Nephron (organoid): ENCODE measurements at regions not wholly inside any gene's neighbourhood (a gene's known extent, or its start where the extent isn't known, plus 50 kb on each side); places are given as distances from the start of the nearest gene placed in this dataset.

Experiments used
- H3K27ac Mint-ChIP-seq, 3 experiments: 2 replicates each; pipeline ENCODE4 v1.8.0; 2020; ENCODE audit warnings: mixed read lengths in 3 of 3, mild to moderate bottlenecking in 2 of 3, moderate library complexity in 1 of 3
- H3K27me3 Mint-ChIP-seq: 2 replicates; pipeline ENCODE4 v1.8.0; 2021; ENCODE audit warnings: low read depth, mild to moderate bottlenecking, moderate library complexity, mixed read lengths
- H3K36me3 Mint-ChIP-seq: 2 replicates; pipeline ENCODE4 v1.8.0; 2020; ENCODE audit warnings: low read depth, mixed read lengths
- H3K4me1 Mint-ChIP-seq: 2 replicates; pipeline ENCODE4 v1.8.0; 2020; ENCODE audit warnings: mixed read lengths
- H3K4me3 Mint-ChIP-seq, 3 experiments: 2 replicates each; pipeline ENCODE4 v1.8.0; 2020; ENCODE audit warnings: mild to moderate bottlenecking in 3 of 3, mixed read lengths in 3 of 3, moderate library complexity in 2 of 3
- H3K9me3 Mint-ChIP-seq: 2 replicates; pipeline ENCODE4 v1.8.0; 2020; ENCODE audit warnings: mixed read lengths
- TF ChIP-seq, protein P1 (sequence below), 3 experiments: fragments of 200-600 bp; sonication (generic); IDR thresholded peaks; one replicate each; pipeline ENCODE4 v1.5.0; 2021; ENCODE audit warnings: antibody characterized with exemption in 3 of 3; ENCODE audit not compliant: unreplicated experiment in 3 of 3

DNA sequence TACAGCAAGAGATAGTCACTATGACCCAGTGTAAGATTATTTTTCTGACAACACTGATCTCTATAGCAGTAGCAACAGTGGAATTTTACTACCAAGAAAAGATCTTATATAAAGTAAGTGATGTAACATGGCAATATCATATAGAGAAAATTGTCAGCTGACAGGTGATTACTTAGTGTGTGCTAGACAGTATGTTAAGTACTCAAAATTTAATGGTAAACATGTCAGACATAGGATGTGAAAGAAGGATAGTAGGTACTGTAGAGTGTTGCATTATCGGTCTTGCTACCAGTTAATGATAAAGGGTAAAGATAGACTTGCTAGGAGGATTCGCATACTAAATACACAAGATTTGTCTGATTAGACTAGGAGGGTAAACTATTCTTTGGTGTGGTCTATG is 247.4 kb downstream of the CYLC2 start:
- H3K27ac Mint-ChIP-seq, result no peak overlapping the region
- no peaks in the 10 kb centered on the region for H3K36me3 Mint-ChIP-seq
- TF ChIP-seq, protein P1, sequence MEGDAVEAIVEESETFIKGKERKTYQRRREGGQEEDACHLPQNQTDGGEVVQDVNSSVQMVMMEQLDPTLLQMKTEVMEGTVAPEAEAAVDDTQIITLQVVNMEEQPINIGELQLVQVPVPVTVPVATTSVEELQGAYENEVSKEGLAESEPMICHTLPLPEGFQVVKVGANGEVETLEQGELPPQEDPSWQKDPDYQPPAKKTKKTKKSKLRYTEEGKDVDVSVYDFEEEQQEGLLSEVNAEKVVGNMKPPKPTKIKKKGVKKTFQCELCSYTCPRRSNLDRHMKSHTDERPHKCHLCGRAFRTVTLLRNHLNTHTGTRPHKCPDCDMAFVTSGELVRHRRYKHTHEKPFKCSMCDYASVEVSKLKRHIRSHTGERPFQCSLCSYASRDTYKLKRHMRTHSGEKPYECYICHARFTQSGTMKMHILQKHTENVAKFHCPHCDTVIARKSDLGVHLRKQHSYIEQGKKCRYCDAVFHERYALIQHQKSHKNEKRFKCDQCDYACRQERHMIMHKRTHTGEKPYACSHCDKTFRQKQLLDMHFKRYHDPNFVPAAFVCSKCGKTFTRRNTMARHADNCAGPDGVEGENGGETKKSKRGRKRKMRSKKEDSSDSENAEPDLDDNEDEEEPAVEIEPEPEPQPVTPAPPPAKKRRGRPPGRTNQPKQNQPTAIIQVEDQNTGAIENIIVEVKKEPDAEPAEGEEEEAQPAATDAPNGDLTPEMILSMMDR (IDR thresholded peaks at IDR 0.05; ENCODE audit: unreplicated experiment in 3 of 3), result no peak
- no peaks in the 10 kb centered on the region for H3K9me3 Mint-ChIP-seq
- H3K27me3 Mint-ChIP-seq, result no peaks in the 10 kb centered on the region
- H3K4me1 Mint-ChIP-seq, result peaks cover 13% of the 10 kb centered on the region
- H3K4me3 Mint-ChIP-seq, result no peak overlapping the region

DNA sequence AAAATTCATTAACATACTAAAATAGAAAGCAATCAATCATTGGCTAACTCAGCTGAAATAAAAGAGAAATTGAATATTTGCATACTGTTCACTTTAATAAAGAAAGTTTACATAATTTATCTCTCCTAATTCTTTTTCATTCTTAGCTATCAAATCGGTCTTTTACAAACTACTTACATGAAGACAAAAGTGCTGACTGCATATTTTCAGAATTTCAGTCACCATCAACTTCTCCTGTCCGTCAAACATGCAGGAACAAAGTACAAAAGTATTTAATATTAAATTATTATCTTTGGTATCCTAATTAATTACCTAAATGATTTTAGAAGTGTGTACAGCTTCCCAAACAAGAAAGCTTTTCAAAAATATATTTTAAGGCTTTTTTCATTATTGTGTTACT is 248.4 kb downstream of the CYLC2 start:
- no peaks in the 10 kb centered on the region for H3K27me3 Mint-ChIP-seq

DNA sequence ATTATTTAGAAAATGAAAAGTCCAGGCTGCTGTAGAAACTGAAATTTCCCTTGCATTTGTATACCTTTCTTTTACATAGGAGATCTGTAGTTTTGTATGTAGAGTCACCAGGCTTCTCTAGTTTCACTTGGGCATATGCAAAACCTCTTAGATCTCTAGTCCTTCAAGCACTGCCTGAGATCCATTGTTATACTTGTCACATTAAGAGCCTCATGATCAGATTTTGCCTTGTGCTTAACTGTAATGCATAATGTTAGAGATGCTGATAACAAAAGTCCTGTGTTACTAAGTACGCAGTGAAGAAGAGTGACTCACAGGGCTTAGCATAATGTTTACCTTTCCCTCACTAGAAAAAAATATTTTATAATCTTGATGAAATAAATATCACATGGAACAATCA is 250.2 kb downstream of the CYLC2 start:
- no peak overlapping the region for H3K4me3 Mint-ChIP-seq
- H3K9me3 Mint-ChIP-seq, result no peaks in the 10 kb centered on the region
- no peak overlapping the region for H3K27ac Mint-ChIP-seq
- H3K36me3 Mint-ChIP-seq, result no peaks in the 10 kb centered on the region
- H3K4me1 Mint-ChIP-seq, result peaks cover 13% of the 10 kb centered on the region
- TF ChIP-seq, protein P1 (IDR thresholded peaks at IDR 0.05; ENCODE audit: unreplicated experiment in 3 of 3), result no peak
- no peaks in the 10 kb centered on the region for H3K27me3 Mint-ChIP-seq

More for the DNA sequence above, 248.4 kb downstream of the CYLC2 start:
- no peaks in the 10 kb centered on the region for H3K9me3 Mint-ChIP-seq
- no peak overlapping the region for H3K27ac Mint-ChIP-seq
- TF ChIP-seq, protein P1 (IDR thresholded peaks at IDR 0.05; ENCODE audit: unreplicated experiment in 3 of 3), result no peak
- peaks cover 13% of the 10 kb centered on the region for H3K4me1 Mint-ChIP-seq
- no peak overlapping the region for H3K4me3 Mint-ChIP-seq
- no peaks in the 10 kb centered on the region for H3K36me3 Mint-ChIP-seq

DNA sequence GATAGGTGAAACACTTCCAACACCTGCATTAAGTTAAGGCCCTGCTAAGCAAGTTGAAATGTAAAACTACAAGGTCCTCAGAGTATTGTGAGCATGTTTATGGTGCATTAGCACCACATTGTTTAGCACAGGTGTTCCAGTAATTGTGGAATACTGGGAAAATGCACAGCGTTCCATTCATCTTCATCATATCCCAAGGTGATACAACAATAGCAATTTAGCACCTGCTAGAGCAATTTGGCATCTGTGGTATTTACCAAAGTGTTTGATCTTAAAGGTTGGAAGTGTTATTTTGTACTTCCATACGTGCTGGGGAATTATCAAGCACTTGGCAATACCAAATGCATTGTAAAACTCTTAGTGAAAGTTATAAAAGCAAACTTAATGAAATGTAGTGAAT is 266.8 kb downstream of the CYLC2 start:
- Mint-ChIP-seq H3K36me3 (no peaks in the 10 kb centered on the region), H3K4me1 (no peaks in the 10 kb centered on the region), H3K27me3 (no peaks in the 10 kb centered on the region), H3K9me3 (peaks cover 11% of the 10 kb centered on the region), H3K27ac (no peak overlapping the region), H3K4me3 (no peak overlapping the region)
- TF ChIP-seq, protein P1 (IDR thresholded peaks at IDR 0.05; ENCODE audit: unreplicated experiment in 3 of 3), result no peak

DNA sequence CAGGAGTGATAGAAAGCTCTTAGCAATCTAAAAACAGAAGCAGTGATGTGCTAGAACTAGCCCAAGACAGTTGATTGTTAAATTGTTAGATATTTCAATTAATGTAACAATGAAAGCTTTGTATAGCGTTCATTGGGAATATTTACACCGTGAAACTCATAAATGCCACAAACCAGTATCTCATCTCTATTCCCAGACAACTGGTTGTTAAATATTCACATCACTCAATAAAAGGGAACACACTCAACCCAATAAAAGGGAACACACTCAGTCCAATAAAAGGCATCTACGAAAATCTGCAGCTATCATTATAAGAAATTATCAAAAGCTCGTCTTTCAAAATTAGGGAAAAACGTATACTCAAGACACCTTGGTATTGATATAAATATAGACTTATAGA is 270.9 kb downstream of the CYLC2 start:
- Mint-ChIP-seq H3K27ac (no peak overlapping the region), H3K4me3 (no peak overlapping the region), H3K36me3 (no peaks in the 10 kb centered on the region), H3K9me3 (peaks cover 5% of the 10 kb centered on the region), H3K27me3 (no peaks in the 10 kb centered on the region), H3K4me1 (no peaks in the 10 kb centered on the region)
- TF ChIP-seq, protein P1 (IDR thresholded peaks at IDR 0.05; ENCODE audit: unreplicated experiment in 3 of 3), result no peak

DNA sequence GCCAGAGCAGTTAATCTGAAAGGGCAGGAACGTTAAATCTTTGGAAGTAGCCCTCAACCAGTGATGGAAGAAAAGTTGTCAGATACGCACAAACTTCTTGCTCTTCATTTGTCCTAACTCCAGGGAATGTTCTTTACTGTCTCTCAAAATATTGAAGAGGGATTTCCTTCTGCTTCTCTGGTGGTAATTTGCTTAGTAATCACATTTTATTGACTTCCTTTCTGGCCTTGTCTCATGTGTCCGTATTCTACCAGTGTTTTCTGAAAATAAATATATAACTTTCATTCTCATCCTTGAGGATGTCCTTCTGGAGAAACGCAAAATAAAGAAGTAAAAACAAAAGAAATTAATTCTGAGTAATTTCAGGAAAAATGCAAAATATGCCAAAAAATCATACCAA is 282.1 kb downstream of the CYLC2 start:
- Mint-ChIP-seq H3K36me3 (no peaks in the 10 kb centered on the region), H3K4me1 (no peaks in the 10 kb centered on the region), H3K9me3 (peaks cover 3% of the 10 kb centered on the region), H3K27ac (no peak overlapping the region), H3K4me3 (no peak overlapping the region), H3K27me3 (no peaks in the 10 kb centered on the region)
- TF ChIP-seq, protein P1 (IDR thresholded peaks at IDR 0.05; ENCODE audit: unreplicated experiment in 3 of 3), result no peak
